ENCODE measurements at regions not wholly inside any gene's neighbourhood (a gene's known extent, or its start where the extent isn't known, plus 50 kb on each side); places are given as distances from the start of the nearest gene placed in this dataset.

- no peak for TF ChIP-seq EZH2 (IDR thresholded peaks at IDR 0.05; ENCODE audit: borderline replicate concordance, low read length)
- TF ChIP-seq CTCF (IDR thresholded peaks at IDR 0.05; ENCODE audit: low read length), result no peak
- no peaks in the 10 kb centered on the region for H3K4me1 ChIP-seq (ENCODE audit: insufficient read depth, low read length, severe bottlenecking)
- H3K79me2 ChIP-seq (ENCODE audit: insufficient read depth, low read length), result no peaks in the 10 kb centered on the region
- no peaks in the 10 kb centered on the region for H3F3A ChIP-seq (ENCODE audit: insufficient read depth, low read length)
- no peaks in the 10 kb centered on the region for H3K36me3 ChIP-seq (ENCODE audit: insufficient read depth, low read length)
- H3K9me3 ChIP-seq (ENCODE audit: low read length), result no peaks in the 10 kb centered on the region
- no peak overlapping the region for H3K9ac ChIP-seq (ENCODE audit: low read length)
- H4K20me1 ChIP-seq (ENCODE audit: insufficient read depth, low read length), result no peaks in the 10 kb centered on the region
- no peaks in the 10 kb centered on the region for H3K27me3 ChIP-seq (ENCODE audit: insufficient read depth, low read length)
- no peaks in the 10 kb centered on the region for H3K9me2 ChIP-seq (ENCODE audit: low read depth, low read length)
- no peak overlapping the region for H3K4me3 ChIP-seq (ENCODE audit: low read depth, low read length, poor library complexity, severe bottlenecking)
- H2AFZ ChIP-seq (ENCODE audit: low read length), result no peak overlapping the region
- no peak overlapping the region for H3K4me2 ChIP-seq (ENCODE audit: low read length)
- H3K27ac ChIP-seq (ENCODE audit: low read depth, low read length, poor library complexity, severe bottlenecking), result no peak overlapping the region
These were observed 184.8 kb downstream of the RPS29 start for GRCh38 chr14:49401373-49401772.

DNA sequence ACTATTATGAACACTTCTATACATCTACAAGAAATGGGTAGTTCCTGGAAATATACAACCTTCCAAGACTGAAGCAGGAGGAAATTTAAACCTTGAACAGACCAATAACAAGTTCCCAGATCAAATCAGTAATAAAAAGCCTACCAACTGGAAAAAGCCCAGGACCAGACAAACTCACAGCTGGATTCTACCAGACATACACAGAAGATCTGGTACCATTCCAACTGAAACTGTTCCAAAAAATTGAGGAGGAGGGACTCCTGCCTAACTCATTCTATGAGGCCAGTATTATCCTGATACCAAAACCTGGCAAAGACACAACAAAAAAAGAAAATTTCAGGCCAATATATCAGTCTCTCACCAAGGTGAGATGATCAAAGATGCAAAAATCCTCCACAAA lies 189.4 kb downstream of the RPS29 start:
- Histone ChIP-seq H3K27me3 (ENCODE audit: insufficient read depth, low read length) (no peaks in the 10 kb centered on the region), H3K4me2 (ENCODE audit: low read length) (no peak overlapping the region), H2AFZ (ENCODE audit: low read length) (no peak overlapping the region), H3K79me2 (ENCODE audit: insufficient read depth, low read length) (no peaks in the 10 kb centered on the region), H3K9ac (ENCODE audit: low read length) (no peak overlapping the region), H3F3A (ENCODE audit: insufficient read depth, low read length) (no peaks in the 10 kb centered on the region), H3K4me3 (ENCODE audit: low read depth, low read length, poor library complexity, severe bottlenecking) (no peak overlapping the region), H4K20me1 (ENCODE audit: insufficient read depth, low read length) (no peaks in the 10 kb centered on the region), H3K9me3 (ENCODE audit: low read length) (no peaks in the 10 kb centered on the region), H3K36me3 (ENCODE audit: insufficient read depth, low read length) (no peaks in the 10 kb centered on the region), H3K4me1 (ENCODE audit: insufficient read depth, low read length, severe bottlenecking) (no peaks in the 10 kb centered on the region), H3K27ac (ENCODE audit: low read depth, low read length, poor library complexity, severe bottlenecking) (no peak overlapping the region), H3K9me2 (ENCODE audit: low read depth, low read length) (no peaks in the 10 kb centered on the region)
- TF ChIP-seq EZH2 (IDR thresholded peaks at IDR 0.05; ENCODE audit: borderline replicate concordance, low read length), result no peak
- no peak for TF ChIP-seq CTCF (IDR thresholded peaks at IDR 0.05; ENCODE audit: low read length)

DNA sequence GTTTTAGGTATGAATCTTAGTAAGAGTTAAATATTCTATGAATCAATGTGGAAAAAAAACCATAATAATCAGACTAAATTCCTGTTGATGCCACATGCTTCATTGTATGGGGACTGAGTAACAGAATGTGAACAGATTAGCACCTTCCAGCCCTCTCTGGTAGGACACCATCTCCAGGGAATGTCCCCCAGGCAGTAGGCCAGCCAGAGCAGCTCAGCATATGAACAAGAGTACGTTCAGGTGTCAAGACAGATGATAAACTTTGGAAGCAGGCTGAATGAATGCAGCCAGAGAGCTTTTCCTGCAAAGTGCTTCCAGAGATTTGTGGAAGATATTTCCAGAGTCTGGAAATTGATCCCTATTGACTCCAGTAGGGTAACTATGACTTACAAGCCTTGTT lies 204.4 kb downstream of the RPS29 start:
- no peak for TF ChIP-seq EZH2 (IDR thresholded peaks at IDR 0.05; ENCODE audit: borderline replicate concordance, low read length)
- no peak for TF ChIP-seq CTCF (IDR thresholded peaks at IDR 0.05; ENCODE audit: low read length)
- H3K79me2 ChIP-seq (ENCODE audit: insufficient read depth, low read length), result no peaks in the 10 kb centered on the region
- no peak overlapping the region for H3K9ac ChIP-seq (ENCODE audit: low read length)
- no peaks in the 10 kb centered on the region for H3K9me2 ChIP-seq (ENCODE audit: low read depth, low read length)
- no peak overlapping the region for H3K27ac ChIP-seq (ENCODE audit: low read depth, low read length, poor library complexity, severe bottlenecking)
- H3K9me3 ChIP-seq (ENCODE audit: low read length), result no peaks in the 10 kb centered on the region
- H3K36me3 ChIP-seq (ENCODE audit: insufficient read depth, low read length), result no peaks in the 10 kb centered on the region
- no peaks in the 10 kb centered on the region for H3K27me3 ChIP-seq (ENCODE audit: insufficient read depth, low read length)
- H3K4me1 ChIP-seq (ENCODE audit: insufficient read depth, low read length, severe bottlenecking), result no peaks in the 10 kb centered on the region
- no peaks in the 10 kb centered on the region for H4K20me1 ChIP-seq (ENCODE audit: insufficient read depth, low read length)
- H2AFZ ChIP-seq (ENCODE audit: low read length), result no peak overlapping the region
- no peaks in the 10 kb centered on the region for H3F3A ChIP-seq (ENCODE audit: insufficient read depth, low read length)
- no peak overlapping the region for H3K4me3 ChIP-seq (ENCODE audit: low read depth, low read length, poor library complexity, severe bottlenecking)
- H3K4me2 ChIP-seq (ENCODE audit: low read length), result no peak overlapping the region
